AG09309 (cell line): ENCODE measurements at regions not wholly inside any gene's neighbourhood (a gene's known extent, or its start where the extent isn't known, plus 50 kb on each side); places are given as distances from the start of the nearest gene placed in this dataset.

Source experiments
- DNase-seq: peaks from one replicate; pipeline ENCODE4 v3.0.0-alpha.2; 2010; ENCODE audit warnings: low read depth
- H3K4me3 ChIP-seq: 2 replicates; pipeline ENCODE4 v1.5.1; 2011; ENCODE audit warnings: mild to moderate bottlenecking, low read depth, low read length, moderate library complexity; ENCODE audit not compliant: control insufficient read depth
- TF ChIP-seq, protein P1 (sequence below): IDR thresholded peaks from 2 replicates; pipeline ENCODE4 v1.5.1; 2011; ENCODE audit warnings: mild to moderate bottlenecking, low read depth, low read length, inconsistent platforms; ENCODE audit not compliant: insufficient read depth, control insufficient read depth; ENCODE audit errors: missing control alignments

GRCh38 chr1:181142096-181142958 lies 53.8 kb downstream of the IER5 start:
- no peak for DNase-seq
- TF ChIP-seq, protein P1, sequence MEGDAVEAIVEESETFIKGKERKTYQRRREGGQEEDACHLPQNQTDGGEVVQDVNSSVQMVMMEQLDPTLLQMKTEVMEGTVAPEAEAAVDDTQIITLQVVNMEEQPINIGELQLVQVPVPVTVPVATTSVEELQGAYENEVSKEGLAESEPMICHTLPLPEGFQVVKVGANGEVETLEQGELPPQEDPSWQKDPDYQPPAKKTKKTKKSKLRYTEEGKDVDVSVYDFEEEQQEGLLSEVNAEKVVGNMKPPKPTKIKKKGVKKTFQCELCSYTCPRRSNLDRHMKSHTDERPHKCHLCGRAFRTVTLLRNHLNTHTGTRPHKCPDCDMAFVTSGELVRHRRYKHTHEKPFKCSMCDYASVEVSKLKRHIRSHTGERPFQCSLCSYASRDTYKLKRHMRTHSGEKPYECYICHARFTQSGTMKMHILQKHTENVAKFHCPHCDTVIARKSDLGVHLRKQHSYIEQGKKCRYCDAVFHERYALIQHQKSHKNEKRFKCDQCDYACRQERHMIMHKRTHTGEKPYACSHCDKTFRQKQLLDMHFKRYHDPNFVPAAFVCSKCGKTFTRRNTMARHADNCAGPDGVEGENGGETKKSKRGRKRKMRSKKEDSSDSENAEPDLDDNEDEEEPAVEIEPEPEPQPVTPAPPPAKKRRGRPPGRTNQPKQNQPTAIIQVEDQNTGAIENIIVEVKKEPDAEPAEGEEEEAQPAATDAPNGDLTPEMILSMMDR: peak; percentile 95
- peak overlapping the region; percentile 29 for H3K4me3 ChIP-seq

GRCh38 chr1:181143102-181143859 lies 54.8 kb downstream of the IER5 start:
- H3K4me3 ChIP-seq: no peak overlapping the region
- no peak for DNase-seq
- TF ChIP-seq, protein P1: no peak

DNA sequence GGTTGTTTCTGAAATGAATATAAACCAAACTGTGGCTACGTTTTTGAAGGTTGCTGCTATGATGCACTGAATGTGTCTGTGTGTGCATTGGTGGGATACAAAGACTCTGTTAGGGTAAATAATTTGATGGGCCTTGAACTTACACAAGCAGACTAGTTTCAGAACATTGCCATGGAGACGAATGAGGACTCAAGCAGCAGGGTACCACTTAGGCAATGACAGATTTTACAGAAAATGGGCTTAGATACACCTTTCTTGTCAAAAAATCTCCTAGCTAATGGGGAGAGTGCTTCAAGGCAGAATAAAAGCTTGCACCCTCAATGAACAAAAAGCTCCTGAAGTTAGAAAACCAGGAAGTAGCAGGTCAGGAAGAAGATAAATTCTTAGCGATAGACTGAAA lies 55.7 kb downstream of the IER5 start:
- no peak for DNase-seq
- no peak overlapping the region for H3K4me3 ChIP-seq
- TF ChIP-seq, protein P1: no peak

DNA sequence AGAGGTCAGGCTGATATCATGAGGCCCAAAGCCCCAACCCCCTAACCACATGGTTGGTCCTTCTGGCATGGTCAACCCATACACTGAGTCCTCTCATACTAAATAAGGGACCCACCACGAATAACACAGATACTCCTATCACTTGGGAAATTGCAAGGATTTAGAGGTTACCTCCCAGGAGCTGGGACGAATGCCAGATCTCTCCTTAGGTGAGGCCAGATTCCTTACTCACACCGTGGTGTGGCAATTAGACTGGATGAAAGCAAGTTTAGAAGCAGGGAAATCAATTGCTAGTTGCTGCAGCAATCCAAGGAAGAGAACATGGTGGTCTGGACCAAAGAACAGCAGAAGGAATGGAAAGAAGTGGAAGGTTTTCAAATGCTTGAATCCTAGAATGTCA lies 60.1 kb downstream of the IER5 start:
- DNase-seq: no peak
- H3K4me3 ChIP-seq: no peak overlapping the region
- TF ChIP-seq, protein P1: no peak

- no peak for DNase-seq
- H3K4me3 ChIP-seq: no peak overlapping the region
Observed at GRCh38 chr1:181149326-181150125, 61.0 kb downstream of the IER5 start.

DNA sequence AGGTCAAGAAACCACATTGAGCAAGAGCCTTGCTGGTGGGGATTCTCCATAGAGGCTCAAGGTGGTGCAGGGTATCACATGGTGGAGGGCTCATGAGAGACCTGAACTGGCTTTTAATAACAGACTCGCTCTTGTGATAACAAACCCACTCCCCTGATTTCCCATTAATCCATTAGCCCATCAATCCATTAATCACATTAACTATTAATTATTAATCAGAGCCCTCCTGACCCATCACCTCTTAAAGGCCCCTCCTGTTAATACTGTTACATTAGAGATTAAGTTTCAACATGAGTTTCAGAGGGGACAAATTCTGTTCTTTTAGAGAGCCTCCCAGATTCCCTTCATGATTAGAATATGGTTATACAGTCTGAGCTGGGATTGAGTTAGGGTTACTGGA lies 61.8 kb downstream of the IER5 start:
- H3K4me3 ChIP-seq: no peak overlapping the region
- no peak for DNase-seq
- TF ChIP-seq, protein P1: no peak

More at GRCh38 chr1:181149326-181150125, 61.0 kb downstream of the IER5 start:
- TF ChIP-seq, protein P1: no peak
